Adrenal gland (tissue), 5 donors: ENCODE measurements at regions not wholly inside any gene's neighbourhood (a gene's known extent, or its start where the extent isn't known, plus 50 kb on each side); places are given as distances from the start of the nearest gene placed in this dataset.

Experiments used
- POLR2A ChIP-seq, 2 donors: fragments of 450-650 bp; IDR thresholded peaks; one replicate each; pipeline ENCODE4 v1.6.1; 2017; ENCODE audit warnings: antibody characterized with exemption in 2 of 2, mild to moderate bottlenecking in 2 of 2, moderate library complexity in 1 of 2
- TF ChIP-seq, protein P1 (sequence below), 6 experiments: fragments of 450-650 bp in 4 of 6; fragments of 200-600 bp in 2 of 6; sonication (generic) in 1 of 6; IDR thresholded peaks; 1 replicate in 5 of 6; 2 replicates in 1 of 6; pipeline versions ENCODE4 v1.5.1 to v1.8.0; 2016 to 2021; ENCODE audit warnings: antibody characterized with exemption in 6 of 6, mild to moderate bottlenecking in 2 of 6, moderate library complexity in 1 of 6
- donor health status: DM: no; HTN: no; CAD: no.

DNA sequence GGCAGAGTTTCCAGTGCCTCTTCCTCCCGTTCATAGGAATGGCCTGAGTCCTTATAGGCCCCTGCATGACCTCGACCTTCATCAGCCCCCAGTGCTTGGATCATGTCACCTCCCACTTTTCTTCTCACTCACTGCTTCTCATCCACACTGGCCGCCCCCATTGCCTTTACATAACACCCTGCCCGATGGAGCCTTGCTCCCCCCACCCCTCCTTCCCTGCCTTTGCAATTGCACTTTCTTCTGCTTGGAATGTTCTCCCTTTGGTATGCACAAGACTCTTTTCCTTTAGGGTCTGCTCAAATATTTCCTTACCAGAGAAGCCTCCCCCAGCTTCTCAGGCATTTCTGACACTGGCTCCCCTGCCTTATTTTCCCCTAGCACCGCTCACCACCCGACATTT, 125.2 kb upstream of the KCNJ6 start:
- TF ChIP-seq, protein P1, sequence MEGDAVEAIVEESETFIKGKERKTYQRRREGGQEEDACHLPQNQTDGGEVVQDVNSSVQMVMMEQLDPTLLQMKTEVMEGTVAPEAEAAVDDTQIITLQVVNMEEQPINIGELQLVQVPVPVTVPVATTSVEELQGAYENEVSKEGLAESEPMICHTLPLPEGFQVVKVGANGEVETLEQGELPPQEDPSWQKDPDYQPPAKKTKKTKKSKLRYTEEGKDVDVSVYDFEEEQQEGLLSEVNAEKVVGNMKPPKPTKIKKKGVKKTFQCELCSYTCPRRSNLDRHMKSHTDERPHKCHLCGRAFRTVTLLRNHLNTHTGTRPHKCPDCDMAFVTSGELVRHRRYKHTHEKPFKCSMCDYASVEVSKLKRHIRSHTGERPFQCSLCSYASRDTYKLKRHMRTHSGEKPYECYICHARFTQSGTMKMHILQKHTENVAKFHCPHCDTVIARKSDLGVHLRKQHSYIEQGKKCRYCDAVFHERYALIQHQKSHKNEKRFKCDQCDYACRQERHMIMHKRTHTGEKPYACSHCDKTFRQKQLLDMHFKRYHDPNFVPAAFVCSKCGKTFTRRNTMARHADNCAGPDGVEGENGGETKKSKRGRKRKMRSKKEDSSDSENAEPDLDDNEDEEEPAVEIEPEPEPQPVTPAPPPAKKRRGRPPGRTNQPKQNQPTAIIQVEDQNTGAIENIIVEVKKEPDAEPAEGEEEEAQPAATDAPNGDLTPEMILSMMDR (IDR thresholded peaks at IDR 0.05) = no peak
- TF ChIP-seq POLR2A (IDR thresholded peaks at IDR 0.05) = no peak
